IPS DF 4.7 (cell line): ENCODE measurements at regions not wholly inside any gene's neighbourhood (a gene's known extent, or its start where the extent isn't known, plus 50 kb on each side); places are given as distances from the start of the nearest gene placed in this dataset.

Source experiments
- DNase-seq: peaks from one replicate; pipeline ENCODE4 v3.0.0-alpha.2; 2013; ENCODE audit warnings: low spot score; ENCODE audit errors: extremely low read depth

GRCh38 chr2:146209842-146210275 is 1635.0 kb upstream of the ACVR2A start:
- DNase-seq: no peak

- no peak for DNase-seq
Observed at GRCh38 chr2:146207901-146208300, 1636.9 kb upstream of the ACVR2A start.

- DNase-seq: no peak
Observed at GRCh38 chr2:146207417-146207816, 1637.4 kb upstream of the ACVR2A start.

- DNase-seq: no peak
Observed at GRCh38 chr2:146203064-146203624, 1641.7 kb upstream of the ACVR2A start.

- no peak for DNase-seq
Observed at GRCh38 chr2:146193619-146194018, 1651.2 kb upstream of the ACVR2A start.

- no peak for DNase-seq
Observed at GRCh38 chr2:146189541-146189940, 1655.3 kb upstream of the ACVR2A start.

- DNase-seq: no peak
Observed at GRCh38 chr2:146173934-146174333, 1654.0 kb upstream of the ZEB2 start.

- no peak for DNase-seq
Observed at GRCh38 chr2:146161256-146161882, 1641.5 kb upstream of the ZEB2 start.

- no peak for DNase-seq
Observed at GRCh38 chr2:146158072-146158674, 1638.3 kb upstream of the ZEB2 start.

GRCh38 chr2:146147448-146148012 is 1627.6 kb upstream of the ZEB2 start:
- no peak for DNase-seq

- DNase-seq: no peak
Observed at GRCh38 chr2:146143971-146144370, 1624.1 kb upstream of the ZEB2 start.

- no peak for DNase-seq
Observed at GRCh38 chr2:146138820-146139219, 1618.9 kb upstream of the ZEB2 start.

- no peak for DNase-seq
Observed at GRCh38 chr2:146135245-146135644, 1615.3 kb upstream of the ZEB2 start.

- no peak for DNase-seq
Observed at GRCh38 chr2:146131785-146132184, 1611.9 kb upstream of the ZEB2 start.

GRCh38 chr2:146131048-146131447 is 1611.1 kb upstream of the ZEB2 start:
- no peak for DNase-seq

GRCh38 chr2:146130290-146130689 is 1610.4 kb upstream of the ZEB2 start:
- no peak for DNase-seq

GRCh38 chr2:146129231-146129630 is 1609.3 kb upstream of the ZEB2 start:
- no peak for DNase-seq

- DNase-seq: no peak
Observed at GRCh38 chr2:146128216-146128615, 1608.3 kb upstream of the ZEB2 start.

- DNase-seq: no peak
Observed at GRCh38 chr2:146125551-146125950, 1605.6 kb upstream of the ZEB2 start.

- DNase-seq: no peak
Observed at GRCh38 chr2:146124741-146125140, 1604.8 kb upstream of the ZEB2 start.

GRCh38 chr2:146123714-146124113 is 1603.8 kb upstream of the ZEB2 start:
- DNase-seq: no peak

- no peak for DNase-seq
Observed at GRCh38 chr2:146123256-146123655, 1603.3 kb upstream of the ZEB2 start.

GRCh38 chr2:146119586-146119985 is 1599.7 kb upstream of the ZEB2 start:
- DNase-seq: no peak
